Fibroblast of skin of back (primary cell): ENCODE measurements at regions not wholly inside any gene's neighbourhood (a gene's known extent, or its start where the extent isn't known, plus 50 kb on each side); places are given as distances from the start of the nearest gene placed in this dataset.
A peak's percentile ranks its signal among the peaks of the same experiment; 100 is the strongest.
"Not testable (repeated sequence)": the region's sequence is repeated elsewhere in the genome, so short reads cannot be mapped to it uniquely, and the experiment has no call there.

Experiments
- DNase-seq: peaks from one replicate; pipeline ENCODE4 v3.0.0-alpha.2; 2013

- DNase-seq = not testable (repeated sequence)
These were observed 113.1 kb upstream of the AKAP13 start for GRCh38 chr15:85267158-85267857.

GRCh38 chr15:85274315-85275050, 105.9 kb upstream of the AKAP13 start:
- DNase-seq = no peak

- no peak for DNase-seq
These were observed 103.9 kb upstream of the AKAP13 start for GRCh38 chr15:85276508-85276907.

GRCh38 chr15:85276921-85277320, 103.5 kb upstream of the AKAP13 start:
- no peak for DNase-seq

- DNase-seq = no peak
These were observed 102.5 kb upstream of the AKAP13 start for GRCh38 chr15:85277847-85278370.

GRCh38 chr15:85280203-85280602, 100.2 kb upstream of the AKAP13 start:
- no peak for DNase-seq

- no peak for DNase-seq
These were observed 99.0 kb upstream of the AKAP13 start for GRCh38 chr15:85281293-85281882.

- peak; percentile 46 for DNase-seq
These were observed 97.8 kb upstream of the AKAP13 start for GRCh38 chr15:85282504-85283115.

- DNase-seq = not testable (repeated sequence)
These were observed 96.6 kb upstream of the AKAP13 start for GRCh38 chr15:85283815-85284214.

GRCh38 chr15:85284497-85284896, 95.9 kb upstream of the AKAP13 start:
- no peak for DNase-seq

- peak; percentile 38 for DNase-seq
These were observed 90.6 kb upstream of the AKAP13 start for GRCh38 chr15:85289677-85290365.

- DNase-seq = not testable (repeated sequence)
These were observed 87.8 kb upstream of the AKAP13 start for GRCh38 chr15:85292583-85292982.

GRCh38 chr15:85296615-85297402, 83.6 kb upstream of the AKAP13 start:
- DNase-seq = peak; percentile 71

- DNase-seq = no peak
These were observed 82.9 kb upstream of the AKAP13 start for GRCh38 chr15:85297537-85297936.

GRCh38 chr15:85298366-85298765, 82.0 kb upstream of the AKAP13 start:
- no peak for DNase-seq

GRCh38 chr15:85298941-85299340, 81.5 kb upstream of the AKAP13 start:
- DNase-seq = no peak

- no peak for DNase-seq
These were observed 78.1 kb upstream of the AKAP13 start for GRCh38 chr15:85302271-85302670.

GRCh38 chr15:85305050-85305449, 75.4 kb upstream of the AKAP13 start:
- DNase-seq = no peak

GRCh38 chr15:85306946-85307686, 73.3 kb upstream of the AKAP13 start:
- DNase-seq = no peak

- no peak for DNase-seq
These were observed 72.7 kb upstream of the AKAP13 start for GRCh38 chr15:85307687-85308045.

GRCh38 chr15:85311647-85312046, 68.8 kb upstream of the AKAP13 start:
- no peak for DNase-seq
